NCI-H2196 (cell line): ENCODE measurements at regions not wholly inside any gene's neighbourhood (a gene's known extent, or its start where the extent isn't known, plus 50 kb on each side); places are given as distances from the start of the nearest gene placed in this dataset.

Experiments used
- DNase-seq: peaks from one replicate; lab custom pipeline; 2025; ENCODE audit not compliant: unreplicated experiment; lab: John Stamatoyannopoulos, UW

GRCh38 chr10:108902619-108903285, 1020.6 kb downstream of the XPNPEP1 start:
- no peak for DNase-seq

GRCh38 chr10:108901781-108902618, 1021.3 kb downstream of the XPNPEP1 start:
- no peak for DNase-seq

GRCh38 chr10:108899670-108900069, 1023.6 kb downstream of the XPNPEP1 start:
- DNase-seq = no peak

GRCh38 chr10:108894402-108895301, 1028.7 kb downstream of the XPNPEP1 start:
- no peak for DNase-seq

GRCh38 chr10:108877095-108877561, 1046.2 kb downstream of the XPNPEP1 start:
- DNase-seq = no peak

GRCh38 chr10:108872854-108873253, 1050.5 kb downstream of the XPNPEP1 start:
- no peak for DNase-seq

GRCh38 chr10:108868881-108869280, 1054.4 kb downstream of the XPNPEP1 start:
- DNase-seq = no peak

- no peak for DNase-seq
Measured at GRCh38 chr10:108862676-108863350, 1060.5 kb downstream of the XPNPEP1 start.

- DNase-seq = no peak
Measured at GRCh38 chr10:108861181-108861754, 1062.0 kb downstream of the XPNPEP1 start.

- DNase-seq = no peak
Measured at GRCh38 chr10:108852211-108852610, 1071.1 kb downstream of the XPNPEP1 start.

- DNase-seq = no peak
Measured at GRCh38 chr10:108850138-108850854, 1073.0 kb downstream of the XPNPEP1 start.

- no peak for DNase-seq
Measured at GRCh38 chr10:108849688-108850087, 1073.6 kb downstream of the XPNPEP1 start.

GRCh38 chr10:108849186-108849585, 1074.1 kb downstream of the XPNPEP1 start:
- DNase-seq = no peak

GRCh38 chr10:108848046-108848445, 1075.3 kb downstream of the XPNPEP1 start:
- no peak for DNase-seq

- no peak for DNase-seq
Measured at GRCh38 chr10:108840944-108841343, 1082.4 kb downstream of the XPNPEP1 start.

GRCh38 chr10:108836362-108836761, 1086.9 kb downstream of the XPNPEP1 start:
- no peak for DNase-seq

- no peak for DNase-seq
Measured at GRCh38 chr10:108822026-108822425, 1101.3 kb downstream of the XPNPEP1 start.

GRCh38 chr10:108819302-108819701, 1104.0 kb downstream of the XPNPEP1 start:
- DNase-seq = no peak

- DNase-seq = no peak
Measured at GRCh38 chr10:108817584-108817983, 1105.7 kb downstream of the XPNPEP1 start.

GRCh38 chr10:108817135-108817534, 1106.2 kb downstream of the XPNPEP1 start:
- no peak for DNase-seq
